D721Med (cell line): ENCODE measurements at regions not wholly inside any gene's neighbourhood (a gene's known extent, or its start where the extent isn't known, plus 50 kb on each side); places are given as distances from the start of the nearest gene placed in this dataset.

Experiments used
- DNase-seq: peaks from one replicate; pipeline ENCODE4 v3.0.0; 2011; ENCODE audit warnings: low spot score; ENCODE audit not compliant: insufficient read length
- FAIRE-seq: peaks from 2 replicates; lab custom pipeline; 2011; peaks lifted over from hg19 to GRCh38; lab: Jason Lieb, UNC
- TF ChIP-seq, protein P1 (sequence below): IDR thresholded peaks from 2 replicates; pipeline ENCODE4 v1.5.1; 2012; ENCODE audit warnings: mild to moderate bottlenecking, control low read depth; ENCODE audit not compliant: insufficient read depth; ENCODE audit errors: missing control alignments

DNA sequence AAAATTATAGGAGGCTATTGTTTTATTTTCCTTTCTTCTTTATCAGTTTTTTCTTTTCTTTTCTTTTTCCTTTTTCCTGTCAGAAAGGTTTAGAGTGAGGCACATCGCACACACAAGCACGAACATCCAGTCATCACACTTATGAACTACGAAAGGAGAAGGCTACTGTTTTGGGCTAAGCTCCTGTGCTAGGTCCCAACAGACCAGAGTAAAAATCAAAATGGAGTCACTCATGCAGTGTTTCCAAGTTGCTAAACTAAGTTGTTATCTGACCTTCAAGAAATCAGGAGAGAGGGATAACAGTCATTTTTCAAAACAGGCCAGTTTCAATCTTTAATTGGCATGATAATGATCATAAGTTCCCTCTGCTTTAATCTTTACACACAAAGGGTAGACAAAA, 93.6 kb downstream of the CD24 start:
- FAIRE-seq (no peak), DNase-seq (no peak)
- TF ChIP-seq, protein P1, sequence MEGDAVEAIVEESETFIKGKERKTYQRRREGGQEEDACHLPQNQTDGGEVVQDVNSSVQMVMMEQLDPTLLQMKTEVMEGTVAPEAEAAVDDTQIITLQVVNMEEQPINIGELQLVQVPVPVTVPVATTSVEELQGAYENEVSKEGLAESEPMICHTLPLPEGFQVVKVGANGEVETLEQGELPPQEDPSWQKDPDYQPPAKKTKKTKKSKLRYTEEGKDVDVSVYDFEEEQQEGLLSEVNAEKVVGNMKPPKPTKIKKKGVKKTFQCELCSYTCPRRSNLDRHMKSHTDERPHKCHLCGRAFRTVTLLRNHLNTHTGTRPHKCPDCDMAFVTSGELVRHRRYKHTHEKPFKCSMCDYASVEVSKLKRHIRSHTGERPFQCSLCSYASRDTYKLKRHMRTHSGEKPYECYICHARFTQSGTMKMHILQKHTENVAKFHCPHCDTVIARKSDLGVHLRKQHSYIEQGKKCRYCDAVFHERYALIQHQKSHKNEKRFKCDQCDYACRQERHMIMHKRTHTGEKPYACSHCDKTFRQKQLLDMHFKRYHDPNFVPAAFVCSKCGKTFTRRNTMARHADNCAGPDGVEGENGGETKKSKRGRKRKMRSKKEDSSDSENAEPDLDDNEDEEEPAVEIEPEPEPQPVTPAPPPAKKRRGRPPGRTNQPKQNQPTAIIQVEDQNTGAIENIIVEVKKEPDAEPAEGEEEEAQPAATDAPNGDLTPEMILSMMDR = no peak

DNA sequence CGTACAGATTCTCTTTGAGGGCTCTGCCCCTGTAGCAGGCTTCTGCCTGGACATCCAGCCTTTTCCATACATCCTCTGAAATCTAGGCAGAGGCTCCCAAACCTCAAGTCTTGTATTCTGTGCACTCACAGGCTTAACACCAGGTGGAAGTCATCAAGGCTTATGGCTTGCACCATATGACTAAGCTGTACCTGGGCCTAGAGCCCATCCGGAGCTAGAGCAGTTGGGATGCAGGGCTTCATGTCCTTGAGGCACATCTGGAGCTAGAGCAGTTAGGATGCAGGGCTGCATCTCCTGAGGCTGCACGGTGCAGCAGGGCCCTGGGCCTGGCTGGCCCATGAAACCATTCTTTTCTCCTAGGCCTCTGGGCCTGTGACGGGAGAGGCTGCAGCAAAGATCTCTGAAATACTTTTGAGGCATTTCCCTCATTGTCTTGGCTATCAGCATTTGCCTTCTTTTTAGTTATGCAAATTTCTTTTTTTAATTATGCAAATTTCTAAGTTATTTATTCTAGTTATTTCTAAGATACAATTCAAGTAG, 98.7 kb downstream of the CD24 start:
- DNase-seq (no peak), FAIRE-seq (no peak)
- TF ChIP-seq, protein P1 = no peak

DNA sequence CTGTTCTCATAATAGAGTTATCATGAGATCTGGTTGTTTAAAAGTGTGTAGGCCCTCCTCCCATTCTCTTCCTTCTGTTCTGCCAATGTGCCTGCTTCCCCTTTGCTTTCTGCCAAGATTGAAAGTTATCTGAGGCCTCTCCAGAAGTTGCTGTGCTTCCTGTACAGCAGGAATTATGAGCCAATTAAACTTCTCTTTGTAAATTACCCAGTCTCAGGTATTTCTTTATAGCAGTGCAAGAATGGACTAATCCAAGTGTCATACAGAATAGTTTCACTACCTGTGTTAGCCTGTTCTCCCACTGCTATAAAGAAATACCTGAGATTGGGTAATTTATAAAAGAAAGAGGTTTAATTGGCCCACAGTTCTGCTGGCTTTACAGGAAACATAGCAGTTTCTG, 100.0 kb downstream of the CD24 start:
- DNase-seq (no peak), FAIRE-seq (no peak)
- TF ChIP-seq, protein P1 = no peak

DNA sequence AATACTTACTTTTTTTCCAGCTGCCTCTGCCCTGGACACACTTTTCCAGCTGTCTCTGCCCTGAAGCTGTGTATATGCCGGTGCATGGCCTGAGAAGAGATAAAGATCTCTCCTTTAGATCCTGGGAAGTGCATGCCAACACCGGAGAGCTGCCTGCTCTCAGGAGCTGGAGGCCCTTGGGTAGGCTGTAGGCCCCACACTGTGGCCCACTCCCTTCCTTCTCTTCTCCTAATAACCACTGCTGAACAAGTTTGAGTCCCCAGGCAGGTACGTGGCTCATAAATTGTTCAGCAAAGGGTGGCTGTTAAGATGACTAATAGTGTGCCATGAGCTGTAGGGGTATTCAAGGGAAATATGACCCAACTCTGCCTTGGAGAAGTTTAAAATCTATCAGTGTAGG, 102.5 kb downstream of the CD24 start:
- TF ChIP-seq, protein P1 = no peak
- DNase-seq (no peak), FAIRE-seq (no peak)

- FAIRE-seq = no peak
- TF ChIP-seq, protein P1 = no peak
- DNase-seq = no peak
Observed at GRCh38 chr6:106870824-106871717, 103.5 kb downstream of the CD24 start.

GRCh38 chr6:106870069-106870468, 104.5 kb downstream of the CD24 start:
- DNase-seq (no peak), FAIRE-seq (no peak)
- TF ChIP-seq, protein P1 = no peak

DNA sequence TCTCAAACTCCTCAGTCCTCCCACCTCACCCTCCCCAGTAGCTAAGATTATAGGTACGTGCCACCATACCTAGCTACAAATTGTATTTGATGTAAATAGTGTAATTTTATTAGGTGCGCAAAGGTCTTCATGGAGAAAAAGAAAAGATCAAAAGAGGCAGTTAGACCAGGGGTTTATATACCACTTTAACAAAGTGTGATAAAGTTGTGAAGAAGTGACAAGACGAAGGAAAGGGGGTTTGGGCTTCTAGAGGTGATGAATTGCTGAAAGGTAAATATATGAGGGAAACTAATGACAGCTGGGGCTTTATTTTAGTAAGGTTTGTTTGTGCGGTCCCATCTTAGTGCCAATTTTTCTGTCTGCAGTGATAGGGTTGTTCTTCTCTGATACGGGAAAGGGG, 105.3 kb downstream of the CD24 start:
- TF ChIP-seq, protein P1 = no peak
- FAIRE-seq (no peak), DNase-seq (no peak)
